ENCODE measurements at regions not wholly inside any gene's neighbourhood (a gene's known extent, or its start where the extent isn't known, plus 50 kb on each side); places are given as distances from the start of the nearest gene placed in this dataset.
A peak's percentile ranks its signal among the peaks of the same experiment; 100 is the strongest.

- peak; percentile 30 for TF ChIP-seq CTCF (IDR thresholded peaks at IDR 0.05; ENCODE audit: low read depth, low read length)
- DNase-seq (ENCODE audit: low read depth, low spot score), result peak; percentile 32
Measured at GRCh38 chr4:106691749-106692148, 323.2 kb upstream of the GIMD1 start.

GRCh38 chr4:106690487-106690886 lies 321.9 kb upstream of the GIMD1 start:
- peak; percentile 50 for DNase-seq (ENCODE audit: low read depth, low spot score)
- TF ChIP-seq CTCF (IDR thresholded peaks at IDR 0.05; ENCODE audit: low read depth, low read length), result no peak
- H3K4me3 ChIP-seq (ENCODE audit: low read depth, low read length), result no peak overlapping the region
- in situ Hi-C loops (cut with HindIII; ENCODE audit: low sequenced_read_pairs), result no loop called here

More at GRCh38 chr4:106691749-106692148, 323.2 kb upstream of the GIMD1 start:
- H3K4me3 ChIP-seq (ENCODE audit: low read depth, low read length), result no peak overlapping the region
- in situ Hi-C loops (cut with HindIII; ENCODE audit: low sequenced_read_pairs), result no loop called here

- in situ Hi-C loops (cut with HindIII; ENCODE audit: low sequenced_read_pairs), result no loop called here
- no peak for DNase-seq (ENCODE audit: low read depth, low spot score)
- no peak for TF ChIP-seq CTCF (IDR thresholded peaks at IDR 0.05; ENCODE audit: low read depth, low read length)
- no peak overlapping the region for H3K4me3 ChIP-seq (ENCODE audit: low read depth, low read length)
Measured at GRCh38 chr4:106687026-106687425, 318.4 kb upstream of the GIMD1 start.

- no peak for DNase-seq (ENCODE audit: low read depth, low spot score)
- H3K4me3 ChIP-seq (ENCODE audit: low read depth, low read length), result no peak overlapping the region
- no peak for TF ChIP-seq CTCF (IDR thresholded peaks at IDR 0.05; ENCODE audit: low read depth, low read length)
- in situ Hi-C loops (cut with HindIII; ENCODE audit: low sequenced_read_pairs), result no loop called here
Measured at GRCh38 chr4:106681381-106681921, 312.9 kb upstream of the GIMD1 start.

- no peak overlapping the region for H3K4me3 ChIP-seq (ENCODE audit: low read depth, low read length)
- in situ Hi-C loops (cut with HindIII; ENCODE audit: low sequenced_read_pairs), result no loop called here
- no peak for TF ChIP-seq CTCF (IDR thresholded peaks at IDR 0.05; ENCODE audit: low read depth, low read length)
- no peak for DNase-seq (ENCODE audit: low read depth, low spot score)
Measured at GRCh38 chr4:106679063-106679462, 310.5 kb upstream of the GIMD1 start.

- H3K4me3 ChIP-seq (ENCODE audit: low read depth, low read length), result no peak overlapping the region
- TF ChIP-seq CTCF (IDR thresholded peaks at IDR 0.05; ENCODE audit: low read depth, low read length), result no peak
- in situ Hi-C loops (cut with HindIII; ENCODE audit: low sequenced_read_pairs), result no loop called here
- DNase-seq (ENCODE audit: low read depth, low spot score), result no peak
Measured at GRCh38 chr4:106677213-106677612, 308.6 kb upstream of the GIMD1 start.

Measured in astrocyte of the spinal cord (primary cell).